GM19351 (cell line): ENCODE measurements at regions not wholly inside any gene's neighbourhood (a gene's known extent, or its start where the extent isn't known, plus 50 kb on each side); places are given as distances from the start of the nearest gene placed in this dataset.

Source experiments
- ATAC-seq: cut with Tn5 transposase; IDR thresholded peaks from one replicate; pipeline ENCODE4 v1.9.1; 2021; ENCODE audit warnings: mild to moderate bottlenecking, moderate library complexity; ENCODE audit not compliant: unreplicated experiment

DNA sequence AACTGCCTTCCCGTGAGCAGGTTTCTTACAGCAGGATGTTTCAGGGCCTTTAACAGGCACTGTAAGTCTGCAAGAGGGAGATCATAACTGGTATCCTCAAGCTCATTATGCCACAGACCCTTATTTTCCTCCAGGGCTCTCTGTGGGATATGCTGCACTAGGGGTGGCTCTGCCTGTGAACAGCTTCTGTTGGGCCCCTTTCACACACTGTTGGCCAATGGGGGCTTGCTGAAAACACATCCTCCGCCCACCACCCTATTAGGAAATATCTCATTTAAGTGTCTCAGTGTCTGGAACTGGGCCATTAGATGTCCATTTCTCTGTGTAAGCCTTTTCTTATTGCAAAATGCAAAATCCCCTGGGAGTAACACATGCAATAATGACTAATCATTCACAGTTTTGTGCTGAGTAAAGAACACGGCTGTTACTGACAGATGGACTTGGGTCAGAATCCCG lies 414.3 kb upstream of the HS6ST1 start:
- ATAC-seq, result no peak

- no peak for ATAC-seq
Measured at GRCh38 chr2:128733450-128733849, 414.8 kb upstream of the HS6ST1 start.

GRCh38 chr2:128734521-128735295 lies 416.0 kb upstream of the HS6ST1 start:
- peak; percentile 49 for ATAC-seq

- ATAC-seq, result no peak
Measured at GRCh38 chr2:128735296-128735960, 416.8 kb upstream of the HS6ST1 start.

GRCh38 chr2:128736046-128736688 lies 417.5 kb upstream of the HS6ST1 start:
- ATAC-seq, result no peak

- peak; percentile 44 for ATAC-seq
Measured at GRCh38 chr2:128736689-128737545, 418.2 kb upstream of the HS6ST1 start.

GRCh38 chr2:128737546-128737826 lies 418.8 kb upstream of the HS6ST1 start:
- ATAC-seq, result no peak

- no peak for ATAC-seq
Measured at GRCh38 chr2:128738446-128739110, 419.9 kb upstream of the HS6ST1 start.

DNA sequence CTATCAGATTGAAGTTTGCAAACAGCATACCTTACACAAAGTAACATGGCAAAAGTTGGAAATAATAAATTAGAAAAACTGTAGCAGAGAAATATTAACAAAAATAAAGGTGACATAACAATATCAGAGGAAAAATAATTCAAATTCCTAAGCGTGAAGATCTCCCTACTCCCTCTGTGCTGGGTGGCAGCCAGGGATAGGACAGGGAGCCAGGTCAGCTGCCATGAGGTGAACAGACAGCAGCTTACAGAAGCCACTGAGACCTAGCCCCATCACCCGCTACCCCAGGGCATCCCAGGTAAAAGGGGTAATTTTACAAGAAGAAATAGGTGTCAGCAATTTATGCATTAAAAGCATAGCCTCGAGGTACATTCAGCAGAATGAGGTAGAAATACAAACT lies 423.8 kb upstream of the HS6ST1 start:
- ATAC-seq, result no peak

GRCh38 chr2:128745946-128746345 lies 427.3 kb upstream of the HS6ST1 start:
- ATAC-seq, result no peak

DNA sequence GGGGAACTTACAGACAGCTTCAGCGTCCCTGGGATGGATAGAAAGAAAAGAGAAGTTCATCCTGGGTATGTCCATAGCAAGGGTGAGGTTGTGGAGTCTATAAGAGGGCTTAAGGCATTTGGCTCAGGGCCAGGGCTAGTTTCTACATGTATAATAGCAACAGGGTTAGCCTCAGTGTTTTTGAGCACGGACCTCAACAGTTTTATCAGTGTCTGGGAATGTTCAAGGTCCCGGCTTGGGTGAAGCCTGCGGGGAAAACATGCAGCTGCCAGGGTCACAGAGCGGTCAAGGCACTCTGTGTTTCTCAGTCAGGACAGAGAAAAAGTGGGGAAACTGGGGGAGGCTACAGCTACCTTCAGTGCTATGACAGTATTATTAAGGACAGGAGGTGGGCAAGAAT lies 427.7 kb upstream of the HS6ST1 start:
- no peak for ATAC-seq

GRCh38 chr2:128748336-128748735 lies 429.7 kb upstream of the HS6ST1 start:
- no peak for ATAC-seq

GRCh38 chr2:128748835-128749605 lies 430.4 kb upstream of the HS6ST1 start:
- no peak for ATAC-seq

DNA sequence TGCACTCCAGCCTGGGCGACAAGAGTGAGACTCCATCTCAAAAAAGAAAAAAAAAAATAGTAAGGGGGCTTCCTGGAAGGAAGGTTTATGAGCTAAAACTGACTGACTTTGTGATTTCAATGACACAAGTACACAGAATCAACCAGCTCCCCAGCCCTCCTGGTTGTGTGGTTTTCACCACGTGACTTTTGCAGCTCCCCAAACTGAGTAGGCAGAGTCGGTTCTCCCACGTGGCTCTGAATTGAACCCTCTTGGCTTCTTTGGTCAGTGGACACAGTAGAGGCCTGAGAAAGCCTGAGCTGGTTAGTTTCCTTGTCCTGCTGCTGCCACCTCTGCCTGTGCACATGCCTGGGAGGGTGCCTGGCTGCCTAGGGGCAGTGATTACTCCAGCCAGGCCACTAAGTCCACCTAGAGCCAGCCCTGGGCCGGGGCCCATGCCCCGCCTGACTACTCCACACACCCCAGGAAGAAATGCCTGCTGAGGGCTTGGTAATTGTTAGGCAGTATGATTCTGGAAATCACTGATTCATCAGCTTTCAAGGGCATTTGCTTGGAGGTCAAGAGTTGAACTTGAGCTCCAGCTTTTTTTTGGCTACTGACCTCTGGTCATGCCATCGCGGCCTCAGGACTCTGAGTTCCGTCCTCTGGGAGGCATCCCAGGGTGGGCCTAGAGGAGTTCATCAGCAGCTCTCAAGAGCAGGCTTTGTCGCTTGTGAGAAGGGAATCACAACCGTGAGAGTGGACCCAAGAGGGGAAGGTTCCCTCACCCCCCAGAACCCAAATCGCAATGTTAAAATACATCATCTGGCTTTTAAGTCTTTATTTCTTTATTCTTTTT lies 431.9 kb upstream of the HS6ST1 start:
- ATAC-seq, result no peak

DNA sequence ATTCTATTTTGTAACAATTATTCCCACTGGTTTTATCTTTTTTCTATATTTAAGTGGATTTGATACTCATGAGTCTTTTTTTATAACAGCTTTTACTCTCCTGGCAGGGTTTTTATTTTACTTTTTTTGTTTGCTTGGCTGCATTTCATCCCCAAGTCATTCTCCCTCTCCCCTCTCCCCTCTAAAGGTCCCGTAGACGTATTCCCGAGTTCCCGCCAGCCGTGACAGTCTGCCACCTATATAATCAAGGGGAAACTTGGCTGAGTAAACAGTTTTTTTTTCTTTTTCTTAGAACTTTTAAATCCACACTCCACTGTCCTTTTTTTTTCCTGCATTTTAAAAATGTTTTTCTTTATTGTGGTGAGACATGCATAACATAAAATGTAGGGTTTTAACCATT lies 433.1 kb upstream of the HS6ST1 start:
- ATAC-seq, result no peak

DNA sequence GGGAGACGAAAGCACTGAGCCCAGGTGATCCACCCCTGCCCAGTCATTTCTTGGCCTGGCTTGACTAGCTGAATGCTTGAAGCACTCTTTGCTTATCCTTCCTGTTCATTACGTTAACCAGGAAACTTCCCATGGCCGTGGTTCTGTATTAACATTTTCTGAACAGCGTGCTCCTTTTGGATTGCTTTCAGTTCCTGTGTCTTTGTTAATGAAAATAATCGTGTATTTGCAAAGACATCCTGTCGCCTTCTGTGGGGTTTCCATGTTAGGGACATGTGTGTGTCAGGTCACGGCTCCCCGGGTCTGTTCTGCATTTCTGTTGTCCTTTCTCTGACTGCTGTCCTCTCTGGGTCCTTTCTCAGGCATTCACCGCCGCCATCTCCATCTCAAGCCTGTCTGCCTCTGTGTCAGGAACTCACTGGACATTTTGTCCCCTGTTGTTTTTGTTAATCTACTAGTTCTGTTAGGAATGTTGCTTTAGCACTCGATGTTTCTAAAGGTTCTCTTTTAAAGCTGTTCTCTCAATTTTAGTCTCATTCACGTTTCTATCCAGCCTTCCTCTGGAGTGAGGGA lies 434.1 kb upstream of the HS6ST1 start:
- no peak for ATAC-seq

DNA sequence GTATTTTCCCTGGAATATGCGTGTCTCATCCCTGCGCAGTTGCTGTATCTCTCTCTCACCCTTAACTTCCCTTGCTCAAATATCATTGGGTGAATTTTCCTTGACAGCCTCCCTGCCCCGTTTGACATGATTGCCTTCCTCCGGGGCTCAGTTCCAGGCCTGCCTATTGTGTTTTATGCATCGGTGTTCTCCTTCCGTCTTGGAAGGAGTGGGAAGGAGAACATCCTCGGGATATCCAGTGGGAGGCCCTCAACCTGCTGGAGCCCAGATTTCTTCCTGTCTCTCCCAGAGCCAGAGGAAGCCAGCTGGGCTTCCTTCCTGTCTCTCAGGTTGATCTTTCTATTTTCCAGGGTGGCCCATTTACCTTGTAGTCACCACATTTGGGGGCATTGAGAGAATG lies 434.7 kb upstream of the HS6ST1 start:
- ATAC-seq, result no peak

GRCh38 chr2:128753800-128754199 lies 435.1 kb upstream of the HS6ST1 start:
- no peak for ATAC-seq

DNA sequence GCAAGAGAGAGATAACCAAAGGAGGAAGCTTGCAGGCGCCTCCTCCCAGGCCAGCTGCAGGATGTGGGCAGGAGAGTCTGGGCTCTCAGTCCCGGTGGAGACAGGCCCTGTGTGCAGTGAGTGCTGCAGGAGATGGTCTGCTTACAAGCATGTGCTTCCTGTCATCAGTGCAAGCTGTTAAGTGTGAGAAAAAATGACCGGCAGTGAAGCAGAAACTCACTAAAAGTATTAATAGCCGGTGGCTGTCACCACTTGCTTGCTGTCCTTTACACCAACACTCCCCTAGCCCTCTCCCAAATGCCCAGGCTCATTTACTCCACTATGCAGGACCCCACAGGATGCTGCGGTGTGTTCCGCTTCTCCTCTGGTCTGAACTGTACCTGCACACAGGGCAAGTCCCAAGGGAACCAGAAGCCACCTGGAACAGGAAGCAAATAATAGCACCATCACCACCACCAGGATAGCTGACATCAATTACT lies 435.6 kb upstream of the HS6ST1 start:
- ATAC-seq, result peak; percentile 92
